HepG2 (cell line): ENCODE measurements at regions not wholly inside any gene's neighbourhood (a gene's known extent, or its start where the extent isn't known, plus 50 kb on each side); places are given as distances from the start of the nearest gene placed in this dataset.

Experiments used
- ATAC-seq: fragments of 200-7000 bp; cut with Tn5 transposase; 3 replicates; pipeline ENCODE4 v1.9.1; 2020; ENCODE audit warnings: mild to moderate bottlenecking, moderate library complexity
- BruUV-seq: library from RNA; stranded (reverse); fragments of 400-500 nt; replicated peaks from 2 replicates; lab custom pipeline; 2021; lab: Mats Ljungman, UMichigan
- CTCF ChIA-PET: fragments of 300-600 bp; formaldehyde crosslinking; extraction: SDS; loops from one replicate; lab custom pipeline; 2021; ENCODE audit warnings: low total read pairs, inconsistent platforms, low intra/inter-chr PET ratio; lab: Yijun Ruan, JAX
- POLR2A ChIA-PET: fragments of 350-600 bp; sonication (Branson Sonifier 250); formaldehyde crosslinking; loops from one replicate; lab custom pipeline; 2020; ENCODE audit warnings: antibody characterized with exemption, inconsistent platforms; lab: Yijun Ruan, JAX
- DNase-seq: peaks from one replicate; pipeline ENCODE4 v3.0.0-alpha.2; 2015; ENCODE audit warnings: low spot score
- FAIRE-seq: peaks from 3 replicates; lab custom pipeline; 2011; peaks lifted over from hg19 to GRCh38; lab: Jason Lieb, UNC
- H2AFZ ChIP-seq: one replicate; pipeline ENCODE4 v1.6.1; 2011; ENCODE audit warnings: low read length, inconsistent platforms
- H3K27ac ChIP-seq: fragments of 300-600 bp; 3 replicates; pipeline ENCODE4 v1.8.0; 2011; ENCODE audit warnings: mixed run types, mild to moderate bottlenecking, mixed read lengths, low read length, inconsistent platforms; ENCODE audit not compliant: insufficient read depth; ENCODE audit errors: extremely low read length
- H3K27me3 ChIP-seq, 2 experiments: fragments of 200-600 bp in 1 of 2; 2 replicates in 1 of 2; 3 replicates in 1 of 2; pipeline versions ENCODE4 v1.6.0 to v1.8.0; 2011; ENCODE audit warnings: low read length in 2 of 2, mild to moderate bottlenecking in 2 of 2, moderate library complexity in 2 of 2, inconsistent platforms in 1 of 2; ENCODE audit not compliant: insufficient read depth in 2 of 2, control insufficient read depth in 1 of 2
- H3K36me3 ChIP-seq, 2 experiments: fragments of 200-600 bp in 1 of 2; replicated peaks in 1 of 2; 2 replicates in 1 of 2; 3 replicates in 1 of 2; pipeline versions ENCODE4 v1.5.1 to v1.8.0; 2011; ENCODE audit warnings: low read length in 2 of 2, inconsistent platforms in 1 of 2; ENCODE audit not compliant: insufficient read depth in 2 of 2, control insufficient read depth in 1 of 2
- H3K4me1 ChIP-seq: 2 replicates; pipeline ENCODE4 v1.5.1; 2012; ENCODE audit warnings: low read length, inconsistent platforms; ENCODE audit not compliant: insufficient read depth
- H3K4me2 ChIP-seq: 2 replicates; pipeline ENCODE4 v1.6.0; 2011; ENCODE audit warnings: low read depth, low read length, inconsistent platforms
- H3K4me3 ChIP-seq, 3 experiments: fragments of 200-600 bp in 1 of 3; sonication (generic), shearing (Covaris generic) in 1 of 3; replicated peaks in 1 of 3; 2 replicates each; pipeline ENCODE4 v1.5.1; 2011 to 2016; ENCODE audit warnings: low read length in 3 of 3, inconsistent platforms in 2 of 3, low read depth in 2 of 3, mild to moderate bottlenecking in 2 of 3, control low read depth in 1 of 3, mixed read lengths in 1 of 3; ENCODE audit not compliant: insufficient read depth in 1 of 3
- H3K79me2 ChIP-seq: one replicate; pipeline ENCODE4 v1.6.1; 2011; ENCODE audit warnings: low read length, inconsistent platforms; ENCODE audit not compliant: insufficient read depth
- H3K9ac ChIP-seq: 2 replicates; pipeline ENCODE4 v1.6.0; 2011; ENCODE audit warnings: mild to moderate bottlenecking, low read depth, low read length, inconsistent platforms; ENCODE audit not compliant: insufficient read depth
- H3K9me3 ChIP-seq: 2 replicates; pipeline ENCODE4 v1.5.1; 2012; ENCODE audit warnings: mild to moderate bottlenecking, low read length
- H4K20me1 ChIP-seq: 2 replicates; pipeline ENCODE4 v1.6.0; 2011; ENCODE audit warnings: inconsistent platforms, mild to moderate bottlenecking, low read length, moderate library complexity; ENCODE audit not compliant: insufficient read depth
- ATM ChIP-seq: fragments of 450-650 bp; IDR thresholded peaks from 2 replicates; pipeline ENCODE4 v1.7.1; 2017; ENCODE audit warnings: mild to moderate bottlenecking, borderline replicate concordance
- CBX5 ChIP-seq: sonication (generic); formaldehyde crosslinking; IDR thresholded peaks from 2 replicates; pipeline ENCODE4 v1.4.0; 2020; ENCODE audit warnings: missing genetic modification reagents, borderline replicate concordance
- GATA4 ChIP-seq: sonication (generic); IDR thresholded peaks from 2 replicates; pipeline ENCODE4 v1.6.1; 2016; ENCODE audit warnings: antibody characterized with exemption, low read depth, borderline replicate concordance
- HOXD1 ChIP-seq: sonication (generic); formaldehyde crosslinking; IDR thresholded peaks from 2 replicates; pipeline ENCODE4 v1.5.0; 2020; ENCODE audit warnings: missing genetic modification reagents
- MTA3 ChIP-seq: sonication (generic); formaldehyde crosslinking; IDR thresholded peaks from 2 replicates; pipeline ENCODE4 v1.4.0; 2020; ENCODE audit warnings: missing genetic modification reagents
- NR2F6 ChIP-seq, 2 experiments: IDR thresholded peaks; 2 replicates each; pipeline ENCODE4 v1.6.1; 2016; ENCODE audit warnings: antibody characterized with exemption in 1 of 2, mild to moderate bottlenecking in 1 of 2
- PAWR ChIP-seq: sonication (generic); formaldehyde crosslinking; IDR thresholded peaks from 2 replicates; pipeline ENCODE4 v1.4.0; 2020; ENCODE audit warnings: missing genetic modification reagents, mild to moderate bottlenecking, borderline replicate concordance
- PHF8 ChIP-seq: sonication (generic); formaldehyde crosslinking; IDR thresholded peaks from 2 replicates; pipeline ENCODE4 v1.5.0; 2020; ENCODE audit warnings: missing genetic modification reagents
- TCF7 ChIP-seq: sonication (generic); IDR thresholded peaks from 2 replicates; pipeline ENCODE4 v1.6.1; 2016; ENCODE audit warnings: antibody characterized with exemption, low read depth
- ZBTB8A ChIP-seq: sonication (generic); formaldehyde crosslinking; IDR thresholded peaks from 2 replicates; pipeline ENCODE4 v1.4.0; 2020; ENCODE audit warnings: mild to moderate bottlenecking, low read depth, missing genetic modification reagents, borderline replicate concordance
- ZNF547 ChIP-seq: sonication (generic); formaldehyde crosslinking; IDR thresholded peaks from 2 replicates; pipeline ENCODE4 v1.5.1; 2020; ENCODE audit warnings: mild to moderate bottlenecking, missing genetic modification reagents
- ZNF703 ChIP-seq: sonication (generic); formaldehyde crosslinking; IDR thresholded peaks from 2 replicates; pipeline ENCODE4 v1.5.1; 2020; ENCODE audit warnings: missing genetic modification reagents, mild to moderate bottlenecking, moderate library complexity, borderline replicate concordance
- ZNF766 ChIP-seq: sonication (generic); formaldehyde crosslinking; IDR thresholded peaks from 2 replicates; pipeline ENCODE4 v1.5.0; 2020; ENCODE audit warnings: missing genetic modification reagents, borderline replicate concordance
- WGBS: methylation state at CpG from one replicate; pipeline ENCODE4 v1.1.6; 2017; ENCODE audit warnings: low lambda C conversion rate; 5-methylcytosine and 5-hydroxymethylcytosine counted together
- in situ Hi-C: cut with HindIII; loops from 2 replicates; pipeline ENCODE4 v1.10.0; 2017; ENCODE audit warnings: low pct_unique_long_range_greater_than_20kb; ENCODE audit not compliant: extremely low pct_ligation_motif_present
- intact Hi-C: fragments of 100-400 bp; cut with micrococcal nuclease; formaldehyde crosslinking; loops from one replicate; pipeline ENCODE4 v1.10.0; 2022; ENCODE audit not compliant: unreplicated experiment

DNA sequence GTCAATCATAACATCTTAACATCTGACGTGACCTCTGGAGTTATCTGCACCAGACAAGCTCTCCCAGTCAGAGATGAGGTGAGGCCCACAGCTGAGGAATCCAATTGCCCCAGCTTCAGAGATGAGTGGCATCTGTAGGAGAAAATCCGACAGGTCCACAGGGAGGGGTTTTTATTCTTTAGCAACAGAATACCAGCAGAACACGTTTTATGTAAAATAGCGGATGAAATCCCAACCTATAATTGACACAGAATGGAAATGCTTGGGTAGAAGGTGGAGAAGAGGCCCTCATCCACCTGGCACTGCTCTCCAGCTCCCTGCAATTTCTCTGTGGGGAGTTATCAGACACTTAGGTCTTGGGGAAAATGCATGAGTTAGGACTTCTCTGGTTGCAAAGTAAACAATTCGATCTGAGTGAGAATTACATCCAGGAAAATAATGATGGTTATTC is 144.2 kb upstream of the NRP1 start:
- no peaks in the 10 kb centered on the region for H4K20me1 ChIP-seq
- BruUV-seq, result no TSS peak
- H3K27ac ChIP-seq, result no peak overlapping the region
- intact Hi-C loops, result no loop called here
- H3K36me3 ChIP-seq, result no peaks in the 10 kb centered on the region
- no peaks in the 10 kb centered on the region for H3K79me2 ChIP-seq
- ChIA-PET POLR2A (interaction anchor here (0.9 kb wide), 1 partner anchor 29 kb away, joined by 3 read pairs; no protein-coding TSS in a partner anchor), CTCF (no interaction called here)
- H3K4me1 ChIP-seq, result peaks cover 36% of the 10 kb centered on the region
- ATAC-seq (no peak), DNase-seq (no peak), FAIRE-seq (no peak)
- H3K4me2 ChIP-seq, result no peak overlapping the region
- H3K9ac ChIP-seq, result no peak overlapping the region
- no peaks in the 10 kb centered on the region for H3K9me3 ChIP-seq
- no peaks in the 10 kb centered on the region for H3K27me3 ChIP-seq
- 73% methylated on average over 5 of the region's 5 CpGs for WGBS
- in situ Hi-C loops, result no loop called here
- TF ChIP-seq ATM (no peak), PHF8 (CRISPR knock-in tag) (no peak), GATA4 (no peak), PAWR (no peak), ZNF766 (CRISPR knock-in tag) (no peak), ZNF703 (no peak), NR2F6 (IDR thresholded peaks at IDR 0.05) (no peak), NR2F6 (CRISPR knock-in tag; IDR thresholded peaks at IDR 0.05) (no peak), ZNF547 (CRISPR knock-in tag) (no peak), TCF7 (no peak), MTA3 (CRISPR knock-in tag) (no peak), CBX5 (CRISPR knock-in tag) (no peak), ZBTB8A (no peak), HOXD1 (CRISPR knock-in tag) (no peak)
- no peak overlapping the region for H2AFZ ChIP-seq
- H3K4me3 ChIP-seq, result no peak overlapping the region
